ENCODE measurements at regions not wholly inside any gene's neighbourhood (a gene's known extent, or its start where the extent isn't known, plus 50 kb on each side); places are given as distances from the start of the nearest gene placed in this dataset.

DNA sequence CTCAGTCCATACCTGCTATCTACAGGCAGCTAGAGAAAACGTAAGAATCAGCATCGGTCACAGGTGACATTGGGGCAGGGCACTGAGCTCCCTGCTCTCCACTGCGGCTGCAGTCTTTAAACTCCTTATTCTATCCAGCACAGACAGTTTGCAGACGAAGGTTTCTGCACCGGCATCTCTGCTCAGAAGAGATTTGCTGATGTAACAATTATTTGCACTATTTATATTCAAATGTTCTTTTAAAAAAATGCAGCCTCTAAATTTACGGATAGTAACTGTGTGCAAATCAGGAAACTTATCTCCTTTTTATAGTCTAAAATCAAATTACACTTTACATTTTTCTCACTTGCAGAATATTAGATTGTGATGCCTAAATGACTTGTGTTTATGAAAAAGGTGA lies 671.0 kb downstream of the VRK1 start:
- TF ChIP-seq, protein P1, sequence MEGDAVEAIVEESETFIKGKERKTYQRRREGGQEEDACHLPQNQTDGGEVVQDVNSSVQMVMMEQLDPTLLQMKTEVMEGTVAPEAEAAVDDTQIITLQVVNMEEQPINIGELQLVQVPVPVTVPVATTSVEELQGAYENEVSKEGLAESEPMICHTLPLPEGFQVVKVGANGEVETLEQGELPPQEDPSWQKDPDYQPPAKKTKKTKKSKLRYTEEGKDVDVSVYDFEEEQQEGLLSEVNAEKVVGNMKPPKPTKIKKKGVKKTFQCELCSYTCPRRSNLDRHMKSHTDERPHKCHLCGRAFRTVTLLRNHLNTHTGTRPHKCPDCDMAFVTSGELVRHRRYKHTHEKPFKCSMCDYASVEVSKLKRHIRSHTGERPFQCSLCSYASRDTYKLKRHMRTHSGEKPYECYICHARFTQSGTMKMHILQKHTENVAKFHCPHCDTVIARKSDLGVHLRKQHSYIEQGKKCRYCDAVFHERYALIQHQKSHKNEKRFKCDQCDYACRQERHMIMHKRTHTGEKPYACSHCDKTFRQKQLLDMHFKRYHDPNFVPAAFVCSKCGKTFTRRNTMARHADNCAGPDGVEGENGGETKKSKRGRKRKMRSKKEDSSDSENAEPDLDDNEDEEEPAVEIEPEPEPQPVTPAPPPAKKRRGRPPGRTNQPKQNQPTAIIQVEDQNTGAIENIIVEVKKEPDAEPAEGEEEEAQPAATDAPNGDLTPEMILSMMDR (conservative IDR thresholded peaks at IDR 0.05 in 1 of 2, IDR thresholded peaks at IDR 0.05 in 1 of 2; ENCODE audit: extremely low read depth in 1 of 2, insufficient read depth in 1 of 2, low read depth in 1 of 2, low read length in 2 of 2): no peak
- no peak for TF ChIP-seq EZH2 (IDR thresholded peaks at IDR 0.05; ENCODE audit: borderline replicate concordance, low read length)

Measured in mammary epithelial cell (primary cell).